T1000 (cell line): ENCODE measurements at regions not wholly inside any gene's neighbourhood (a gene's known extent, or its start where the extent isn't known, plus 50 kb on each side); places are given as distances from the start of the nearest gene placed in this dataset.
A peak's percentile ranks its signal among the peaks of the same experiment; 100 is the strongest.
"Not testable (repeated sequence)": the region's sequence is repeated elsewhere in the genome, so short reads cannot be mapped to it uniquely, and the experiment has no call there.

Source experiments
- DNase-seq: peaks from one replicate; lab custom pipeline; 2025; ENCODE audit warnings: mixed read lengths; lab: John Stamatoyannopoulos, UW

DNA sequence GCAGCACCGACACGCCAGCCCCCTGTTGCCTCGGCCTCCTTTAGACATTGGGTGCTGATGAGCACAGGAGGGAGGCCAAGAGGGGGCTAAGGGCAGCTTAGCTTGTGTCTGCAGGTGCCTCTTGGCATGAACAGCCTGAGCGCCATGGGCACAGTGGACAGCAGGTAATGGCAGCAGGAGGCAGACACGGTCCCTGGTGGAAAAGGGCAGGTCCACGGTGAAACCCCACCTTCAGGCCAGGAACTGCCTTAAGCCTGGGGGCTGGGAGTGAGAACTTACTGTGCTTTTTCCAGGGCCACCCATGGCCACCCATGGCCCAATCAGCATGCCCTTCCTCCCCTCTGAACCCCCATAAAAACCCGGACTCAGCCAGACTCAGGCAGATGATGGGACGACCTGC is 633.4 kb upstream of the TMEFF2 start:
- no peak for DNase-seq

DNA sequence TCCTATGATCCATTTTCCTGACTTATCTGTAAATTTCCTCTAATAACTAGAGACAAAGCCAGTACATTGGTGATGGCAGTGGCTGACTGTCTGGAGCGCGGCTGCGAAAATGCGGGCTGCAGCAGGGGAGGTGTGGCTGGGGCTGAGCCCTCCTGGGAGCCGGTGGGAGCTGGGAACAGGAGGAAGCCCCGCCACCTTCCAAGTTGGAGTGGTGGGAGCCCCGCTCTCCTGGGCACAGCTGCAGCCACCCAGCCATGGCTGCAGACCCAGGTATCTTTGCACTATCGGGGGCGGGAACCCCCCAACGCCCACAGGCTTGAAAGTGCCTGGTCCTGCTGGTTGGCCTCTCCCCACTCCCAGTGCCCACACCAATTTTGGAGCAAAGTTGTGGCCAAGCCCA is 633.0 kb upstream of the TMEFF2 start:
- DNase-seq = no peak

DNA sequence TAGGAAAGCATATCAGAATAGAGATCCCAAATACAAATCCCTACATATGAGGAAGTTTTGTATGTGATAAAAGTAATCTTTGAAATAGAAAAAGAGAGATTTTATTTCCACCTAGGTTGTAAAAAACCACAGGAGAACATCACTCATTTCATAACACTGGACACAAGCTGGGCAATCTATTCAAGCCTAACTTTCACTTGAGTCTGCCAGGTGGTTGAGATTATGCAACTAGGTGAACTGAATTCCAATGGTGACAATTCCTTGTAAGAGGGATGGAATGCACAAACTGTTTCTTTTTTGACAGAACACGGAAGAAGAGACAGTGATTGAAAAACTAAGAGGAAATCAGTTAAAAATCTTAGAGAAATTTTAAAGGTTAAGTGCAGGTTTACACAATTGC is 619.6 kb upstream of the TMEFF2 start:
- no peak for DNase-seq

DNA sequence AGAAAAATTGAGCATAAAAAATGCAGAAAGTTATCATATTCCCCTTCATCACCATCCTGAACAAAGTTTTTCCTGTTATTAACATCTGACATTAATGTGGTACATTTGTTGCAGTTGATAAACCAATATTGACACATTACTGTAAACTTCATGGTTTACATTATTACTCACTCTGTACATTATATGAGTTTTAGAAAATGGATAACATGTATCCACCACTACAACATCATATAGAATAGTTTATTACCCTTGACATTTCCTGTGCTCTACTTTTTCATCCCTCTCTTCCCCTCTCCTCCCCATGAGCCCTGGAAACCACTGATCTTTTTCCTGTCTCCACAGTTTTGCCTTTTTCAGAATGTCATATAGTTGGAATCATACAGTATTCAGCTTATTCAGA is 618.6 kb upstream of the TMEFF2 start:
- DNase-seq = no peak

DNA sequence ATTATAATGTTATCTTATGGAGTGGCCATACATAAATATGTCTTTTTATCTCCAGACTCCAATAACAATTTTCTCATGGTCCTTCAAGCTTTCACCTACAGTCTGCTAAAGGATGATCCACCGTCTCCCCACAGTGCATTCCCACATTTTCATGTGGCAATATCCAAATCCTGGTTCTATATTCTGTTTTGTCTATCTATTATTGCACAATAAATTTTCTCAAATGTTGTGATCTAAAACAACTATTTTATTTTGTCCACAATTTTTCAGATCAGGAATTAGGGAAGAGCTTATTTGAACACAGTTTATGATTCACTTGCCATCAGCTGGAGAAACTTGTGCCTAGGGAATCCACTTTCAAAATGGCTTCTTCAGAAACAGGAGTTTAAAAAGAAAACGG is 614.4 kb upstream of the TMEFF2 start:
- no peak for DNase-seq

DNA sequence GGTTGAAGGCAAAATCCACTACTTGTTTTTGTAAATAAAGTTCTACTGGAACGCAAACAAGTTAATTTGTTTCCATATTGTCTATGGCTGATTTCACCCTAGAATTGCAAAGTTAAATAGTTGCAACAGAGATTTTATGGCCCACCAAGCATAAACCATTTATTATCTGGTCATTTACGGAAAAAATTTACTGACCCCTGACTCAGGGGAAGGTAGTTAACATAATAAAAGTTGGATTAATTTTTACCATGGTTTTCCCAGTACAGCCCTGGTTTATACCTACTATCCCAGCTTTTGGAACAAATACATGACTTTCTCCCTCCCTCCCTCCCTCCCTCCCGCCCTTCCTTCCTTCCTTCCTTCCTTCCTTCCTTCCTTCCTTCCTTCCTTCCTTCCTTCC is 588.9 kb upstream of the TMEFF2 start:
- DNase-seq = no peak

DNA sequence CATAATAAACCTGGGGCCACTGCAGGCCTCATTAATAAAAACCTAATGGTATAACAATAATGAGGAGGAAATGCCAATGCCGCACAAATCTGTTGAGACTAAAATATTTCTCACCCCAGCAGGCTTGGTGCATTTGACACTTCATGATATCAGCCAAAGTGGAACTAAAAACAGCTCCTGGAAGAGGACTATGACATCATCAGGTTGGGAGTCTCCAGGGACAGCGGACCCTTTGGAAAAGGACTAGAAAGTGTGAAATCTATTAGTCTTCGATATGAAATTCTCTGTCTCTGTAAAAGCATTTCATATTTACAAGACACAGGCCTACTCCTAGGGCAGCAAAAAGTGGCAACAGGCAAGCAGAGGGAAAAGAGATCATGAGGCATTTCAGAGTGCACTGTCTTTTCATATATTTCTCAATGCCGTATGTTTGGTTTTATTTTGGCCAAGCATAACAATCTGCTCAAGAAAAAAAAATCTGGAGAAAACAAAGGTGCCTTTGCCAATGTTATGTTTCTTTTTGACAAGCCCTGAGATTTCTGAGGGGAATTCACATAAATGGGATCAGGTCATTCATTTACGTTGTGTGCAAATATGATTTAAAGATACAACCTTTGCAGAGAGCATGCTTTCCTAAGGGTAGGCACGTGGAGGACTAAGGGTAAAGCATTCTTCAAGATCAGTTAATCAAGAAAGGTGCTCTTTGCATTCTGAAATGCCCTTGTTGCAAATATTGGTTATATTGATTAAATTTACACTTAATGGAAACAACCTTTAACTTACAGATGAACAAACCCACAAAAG is 580.9 kb upstream of the TMEFF2 start:
- no peak for DNase-seq

DNA sequence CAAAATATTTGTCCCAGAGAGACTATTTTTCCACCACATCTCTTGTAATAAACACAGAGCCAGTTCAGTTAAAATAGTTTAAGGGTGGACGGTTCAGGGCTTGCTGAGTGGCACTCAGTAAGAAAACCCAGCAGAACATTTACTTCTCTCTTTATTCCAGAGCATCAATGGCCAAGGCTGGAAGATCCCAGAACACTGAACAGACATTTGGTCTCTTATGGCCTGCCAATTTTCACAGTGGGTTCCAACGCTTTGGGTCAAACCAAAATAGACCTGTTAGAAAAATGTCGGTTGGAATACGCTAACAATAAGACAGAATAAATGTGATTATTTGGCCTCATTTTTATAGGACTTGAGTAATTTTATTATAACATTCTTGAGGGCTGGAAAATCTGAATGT is 580.3 kb upstream of the TMEFF2 start:
- DNase-seq = no peak

DNA sequence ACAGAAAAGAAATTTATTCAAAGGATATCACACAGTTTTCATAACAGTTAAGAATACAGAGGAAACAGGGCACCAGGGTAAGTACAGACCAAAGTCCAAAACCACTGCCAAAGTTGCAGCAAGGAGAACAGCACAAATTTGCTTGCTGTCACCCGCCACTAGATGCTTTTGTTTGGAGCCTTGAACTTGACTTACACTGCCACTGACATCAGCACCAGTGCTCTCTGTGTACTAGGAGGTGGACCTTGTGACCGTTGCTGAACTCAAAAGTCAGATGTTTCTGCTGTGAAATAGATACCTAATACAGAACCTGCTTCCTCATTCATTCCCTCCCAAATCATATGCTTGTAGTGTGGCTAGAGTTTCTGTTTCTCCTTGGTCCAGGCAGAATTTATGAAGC is 578.3 kb upstream of the TMEFF2 start:
- DNase-seq = no peak

DNA sequence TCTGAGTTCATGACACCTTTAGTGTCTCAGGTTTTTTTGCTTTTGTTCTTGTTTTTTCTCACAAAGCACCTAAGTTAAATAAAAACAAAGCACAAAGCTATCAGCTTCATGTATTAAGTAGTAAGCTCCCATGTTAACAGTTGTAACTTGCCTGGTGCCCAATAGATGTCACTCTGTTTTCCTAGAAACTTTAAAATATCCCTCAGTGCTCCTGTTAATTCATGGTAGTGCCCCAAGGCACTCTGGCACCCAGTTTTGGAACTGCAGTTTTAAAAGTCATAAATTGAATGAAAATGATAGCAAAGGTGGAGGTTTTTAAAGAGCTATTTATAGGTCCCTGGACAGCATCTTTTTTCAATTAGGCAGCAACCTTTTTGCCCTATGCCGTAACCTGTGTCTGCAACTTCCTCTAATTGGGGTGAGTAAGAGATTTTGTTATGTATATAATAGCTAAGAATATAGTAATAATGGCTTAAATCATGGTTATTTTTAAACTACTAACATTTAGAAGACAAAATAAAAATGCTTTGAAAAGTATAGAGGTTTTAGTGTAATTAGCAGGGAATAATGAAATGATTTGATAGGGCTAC is 555.0 kb upstream of the TMEFF2 start:
- peak; percentile 4 for DNase-seq

DNA sequence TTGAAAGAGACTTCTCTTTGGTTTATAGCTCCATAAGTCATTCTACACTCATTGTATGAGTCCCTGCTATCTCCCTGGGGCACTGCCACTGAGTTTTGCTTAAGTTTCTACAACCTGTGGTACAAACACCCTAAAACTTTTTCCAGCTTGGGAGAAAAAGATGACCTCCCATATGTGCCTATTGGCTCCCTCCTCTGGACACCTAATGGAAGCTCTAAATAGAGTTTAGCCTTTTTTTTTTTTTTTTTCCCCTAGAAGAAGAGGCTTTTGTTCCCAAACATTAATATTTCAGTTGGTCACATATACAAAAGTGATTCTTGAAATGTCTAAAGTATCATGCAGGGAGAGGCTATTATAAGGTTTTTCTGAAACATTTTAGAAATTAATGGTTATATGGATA is 547.2 kb upstream of the TMEFF2 start:
- no peak for DNase-seq

DNA sequence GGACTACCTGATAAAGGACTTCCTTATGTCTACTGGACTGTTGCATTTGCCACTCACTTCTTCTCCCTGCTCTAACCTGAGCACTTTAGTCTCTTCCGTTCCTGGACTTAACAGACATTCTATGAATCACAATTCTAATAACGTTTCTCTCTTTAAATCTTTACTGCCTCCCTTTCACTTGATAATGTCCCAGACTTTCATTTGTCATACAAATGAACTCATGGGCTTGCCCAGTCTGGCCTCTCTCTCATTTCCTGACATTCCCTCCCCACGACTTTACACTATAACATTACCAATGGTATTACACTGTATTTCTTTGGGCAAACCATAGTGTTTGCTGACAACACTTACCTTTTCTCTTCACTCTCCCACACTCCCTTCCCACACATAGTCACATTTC is 540.7 kb upstream of the TMEFF2 start:
- DNase-seq = no peak

DNA sequence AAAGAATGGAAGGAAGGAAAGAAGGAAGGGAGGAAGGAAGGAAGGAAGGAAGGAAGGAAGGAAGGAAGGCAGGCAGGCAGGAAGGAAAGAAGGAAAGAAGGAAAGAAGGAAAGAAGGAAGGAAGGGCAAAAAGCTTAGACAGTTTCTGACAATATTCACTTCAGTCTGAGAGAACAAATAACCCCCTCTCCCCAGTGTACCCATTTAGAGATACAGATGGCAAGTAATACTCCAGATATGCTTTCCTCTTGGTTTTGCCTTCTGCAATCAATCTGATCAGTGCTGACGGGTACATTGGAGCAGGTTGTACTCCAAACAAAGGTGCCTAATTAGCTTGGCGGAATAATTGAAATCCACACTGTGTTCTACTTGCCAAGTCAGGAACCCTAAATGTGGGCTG is 534.6 kb upstream of the TMEFF2 start:
- DNase-seq = no peak

DNA sequence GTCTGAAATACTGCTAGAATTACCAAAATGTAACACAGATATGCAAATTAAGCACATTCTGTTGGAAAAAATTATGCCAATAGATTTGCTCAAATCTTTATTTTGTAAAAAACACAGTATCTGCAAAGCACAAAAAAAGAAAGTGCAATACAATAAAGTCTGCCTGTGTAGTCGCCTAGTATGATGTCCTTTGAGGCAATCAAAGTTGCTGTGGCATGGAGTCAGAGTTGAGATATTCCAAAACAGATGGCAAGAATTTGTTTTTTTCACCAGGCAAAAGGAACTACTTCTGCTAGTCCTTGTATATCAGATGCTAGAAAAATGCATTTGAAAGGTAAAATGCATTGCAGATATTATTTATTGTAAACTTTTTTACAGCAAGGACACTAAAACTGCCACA is 531.3 kb upstream of the TMEFF2 start:
- no peak for DNase-seq

DNA sequence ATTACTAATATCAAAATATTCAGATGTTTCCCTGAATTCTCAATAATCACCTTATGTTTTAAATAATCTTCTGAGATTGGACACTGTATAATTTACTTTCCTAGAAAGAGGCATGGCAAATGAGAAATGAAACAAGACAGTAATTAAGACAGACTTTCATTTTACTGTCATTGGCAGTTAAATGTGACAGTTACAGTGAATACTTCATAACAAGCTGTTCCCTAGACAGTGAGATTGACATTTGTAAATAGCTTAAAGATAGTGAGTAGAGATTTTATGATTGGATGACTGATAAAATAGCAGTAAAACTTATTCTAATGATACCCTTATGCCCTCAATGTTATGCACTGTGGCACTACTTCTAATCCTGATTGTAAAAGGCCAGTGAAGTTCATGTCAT is 524.9 kb upstream of the TMEFF2 start:
- no peak for DNase-seq

DNA sequence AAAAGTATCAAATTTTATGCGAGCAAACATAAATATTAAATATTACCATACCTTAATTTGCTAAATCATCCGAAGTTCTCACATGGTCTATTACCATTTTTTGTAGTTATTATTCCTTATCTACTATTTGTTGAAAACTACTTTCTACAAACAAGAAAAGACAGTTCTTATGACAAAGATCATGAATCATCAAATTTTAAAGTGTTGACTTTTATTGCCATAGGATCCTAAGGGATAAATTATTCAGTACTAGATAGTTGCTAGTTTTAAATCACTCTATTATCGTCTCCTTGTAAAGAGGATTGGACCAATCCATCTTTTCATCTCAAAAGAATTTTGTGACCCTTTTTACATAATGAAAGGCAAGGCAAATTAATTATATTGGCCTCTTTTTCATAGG is 523.6 kb upstream of the TMEFF2 start:
- no peak for DNase-seq

DNA sequence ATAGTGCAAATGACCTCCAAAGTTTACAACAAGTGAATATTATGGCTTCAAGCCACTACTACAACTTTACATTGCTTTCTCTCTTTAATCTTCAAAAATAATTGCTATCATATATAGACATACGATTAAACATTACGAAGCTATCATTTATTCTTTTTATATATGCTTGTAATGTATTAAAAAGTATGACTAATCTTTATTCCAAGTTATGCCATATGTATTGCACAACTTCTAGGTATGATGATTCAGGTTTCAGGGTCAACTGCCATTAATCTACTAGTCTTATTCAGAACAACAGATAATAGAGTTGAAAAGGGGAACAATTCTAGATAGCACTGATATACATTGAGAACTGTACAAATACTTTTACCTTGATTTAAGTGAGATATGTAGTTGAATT is 506.2 kb upstream of the TMEFF2 start:
- no peak for DNase-seq

DNA sequence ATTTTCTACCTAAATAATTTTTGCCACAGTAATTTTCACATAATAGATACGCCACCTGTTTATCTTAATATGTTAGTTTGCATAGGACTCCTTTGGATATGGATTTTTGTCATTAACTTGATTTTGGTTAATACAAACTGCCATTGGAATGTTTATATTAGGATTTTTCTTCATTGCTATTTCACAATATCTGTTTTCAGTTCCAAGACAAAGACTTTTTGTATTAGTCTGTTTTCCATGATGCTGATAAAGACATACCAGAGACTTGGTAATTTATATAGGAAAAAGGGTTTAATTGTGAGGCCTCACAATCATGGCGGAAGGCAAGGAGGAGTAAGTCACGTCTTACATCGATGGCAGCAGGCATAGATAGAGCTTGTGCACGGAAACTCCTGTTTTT is 503.1 kb upstream of the TMEFF2 start:
- DNase-seq = no peak

DNA sequence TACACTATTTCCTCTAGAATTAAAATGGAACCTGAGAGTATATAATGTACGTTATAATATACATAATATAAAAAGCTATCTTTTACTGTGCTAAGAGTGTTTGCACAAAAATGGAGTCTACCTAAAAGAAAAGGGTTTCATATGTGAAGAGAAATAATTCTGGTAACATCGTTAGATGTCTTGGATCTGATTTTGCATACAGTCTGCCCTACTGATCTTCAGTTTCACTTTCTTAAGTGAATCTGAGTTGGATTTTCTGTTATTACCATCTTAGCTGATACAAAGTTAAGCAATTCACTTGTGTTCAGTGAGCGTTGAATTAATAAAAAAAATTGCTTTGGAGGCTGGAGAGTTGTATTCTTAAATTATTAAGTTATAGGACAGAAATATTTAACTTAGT is 502.1 kb upstream of the TMEFF2 start:
- DNase-seq = no peak

DNA sequence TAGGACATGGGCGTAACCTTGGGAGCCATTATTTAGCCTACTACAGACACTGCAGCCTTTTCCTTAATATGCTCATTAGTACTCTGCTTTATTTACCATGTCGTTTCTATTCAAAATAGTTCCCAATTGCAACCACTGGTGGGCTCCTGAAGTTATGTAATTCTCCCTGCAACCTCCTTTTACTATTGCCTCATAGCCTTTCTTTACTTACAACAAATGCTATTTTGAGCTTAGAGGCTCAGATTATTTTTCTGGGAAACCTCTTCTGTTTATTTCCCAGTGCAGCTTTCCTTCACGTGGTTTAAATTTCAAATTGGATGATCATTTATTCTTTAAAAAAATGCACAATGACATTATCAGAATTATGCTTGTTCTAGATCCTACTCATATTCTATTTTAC is 492.3 kb upstream of the TMEFF2 start:
- DNase-seq = no peak

DNA sequence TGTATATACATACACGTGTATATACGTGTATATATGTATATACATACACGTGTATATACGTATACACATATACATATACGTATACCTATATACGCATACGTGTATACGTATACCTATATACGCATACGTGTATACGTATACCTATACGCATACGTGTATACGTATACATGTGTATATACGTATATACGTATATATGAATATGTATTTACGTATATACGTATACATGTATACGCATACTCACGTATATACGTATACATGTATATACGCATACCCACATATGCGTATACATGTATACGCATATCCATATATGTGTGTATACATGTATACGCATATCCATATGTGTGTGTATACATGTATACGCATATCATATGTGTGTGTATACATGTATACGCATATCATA is 487.8 kb upstream of the TMEFF2 start:
- DNase-seq = not testable (repeated sequence)

DNA sequence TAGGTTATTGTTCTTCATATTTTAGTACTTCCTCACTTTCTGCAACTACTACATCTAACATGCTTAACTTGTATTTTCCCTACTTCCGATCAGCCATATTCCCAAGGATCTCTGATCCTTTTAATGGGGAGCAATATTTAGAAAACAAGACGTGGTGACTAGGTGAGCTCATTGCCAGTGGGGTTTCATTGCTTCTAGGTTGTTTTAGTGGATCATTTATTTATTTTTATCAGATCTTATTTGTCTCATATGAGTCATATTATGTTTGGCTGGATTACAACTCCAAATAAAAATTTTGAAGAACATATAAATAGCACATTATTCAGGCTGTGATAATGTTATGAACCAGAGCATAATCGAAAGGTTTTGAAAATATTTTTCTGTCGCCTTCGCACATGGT is 480.9 kb upstream of the TMEFF2 start:
- DNase-seq = no peak

DNA sequence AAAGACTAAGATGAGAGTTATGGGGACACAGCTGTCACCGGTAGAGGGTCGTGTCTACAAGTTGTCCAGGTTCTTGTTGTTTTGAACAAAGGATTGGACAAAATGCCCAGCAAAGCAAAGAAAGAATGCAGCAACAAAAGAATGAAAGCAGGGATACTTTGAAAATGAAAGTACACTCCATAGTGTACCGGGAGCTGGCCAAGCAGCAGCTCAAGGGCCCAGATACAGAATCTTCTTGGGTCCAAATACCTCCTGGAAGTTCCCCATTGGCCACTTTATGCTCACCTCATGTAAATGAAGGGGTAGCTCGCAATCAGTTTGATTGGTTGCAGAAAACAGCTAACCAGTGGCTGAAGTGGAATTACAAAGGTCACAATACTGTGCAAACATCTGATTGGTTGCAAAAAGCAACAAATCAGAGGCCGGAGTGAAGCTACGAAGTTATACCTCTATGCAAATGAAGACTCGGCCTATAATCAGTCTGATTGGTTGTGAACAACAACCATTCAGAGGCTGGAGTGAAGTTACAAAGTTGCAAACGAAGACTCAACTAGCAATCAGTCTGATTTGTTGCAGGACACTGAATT is 474.9 kb upstream of the TMEFF2 start:
- no peak for DNase-seq

DNA sequence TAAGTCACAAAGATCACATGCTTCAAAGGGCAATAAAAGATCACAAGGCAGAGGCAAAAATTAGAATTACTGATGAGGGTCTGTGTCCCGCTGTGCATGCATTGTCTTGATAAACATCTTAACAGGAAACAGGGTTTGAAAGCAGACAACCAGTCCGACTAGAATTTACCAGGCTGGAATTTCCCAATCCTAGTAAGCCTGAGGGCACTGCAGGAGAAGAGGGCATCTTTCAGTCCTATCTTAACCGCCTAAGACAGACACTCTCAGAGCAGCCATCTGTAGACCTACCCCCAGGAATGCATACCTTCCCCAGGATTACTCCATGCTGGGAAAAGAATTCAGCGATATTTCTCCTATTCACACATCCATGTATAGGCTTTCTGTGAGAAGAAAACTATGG is 465.8 kb upstream of the TMEFF2 start:
- DNase-seq = not testable (repeated sequence)
